ENCODE measurements at regions not wholly inside any gene's neighbourhood (a gene's known extent, or its start where the extent isn't known, plus 50 kb on each side); places are given as distances from the start of the nearest gene placed in this dataset.
A peak's percentile ranks its signal among the peaks of the same experiment; 100 is the strongest.
"Not testable (repeated sequence)": the region's sequence is repeated elsewhere in the genome, so short reads cannot be mapped to it uniquely, and the experiment has no call there.

GRCh38 chr12:67892259-67893021 is 96.8 kb upstream of the IFNG-AS1 start:
- no peak for DNase-seq (ENCODE audit: low read depth in 4 of 4, low spot score in 3 of 4)

DNA sequence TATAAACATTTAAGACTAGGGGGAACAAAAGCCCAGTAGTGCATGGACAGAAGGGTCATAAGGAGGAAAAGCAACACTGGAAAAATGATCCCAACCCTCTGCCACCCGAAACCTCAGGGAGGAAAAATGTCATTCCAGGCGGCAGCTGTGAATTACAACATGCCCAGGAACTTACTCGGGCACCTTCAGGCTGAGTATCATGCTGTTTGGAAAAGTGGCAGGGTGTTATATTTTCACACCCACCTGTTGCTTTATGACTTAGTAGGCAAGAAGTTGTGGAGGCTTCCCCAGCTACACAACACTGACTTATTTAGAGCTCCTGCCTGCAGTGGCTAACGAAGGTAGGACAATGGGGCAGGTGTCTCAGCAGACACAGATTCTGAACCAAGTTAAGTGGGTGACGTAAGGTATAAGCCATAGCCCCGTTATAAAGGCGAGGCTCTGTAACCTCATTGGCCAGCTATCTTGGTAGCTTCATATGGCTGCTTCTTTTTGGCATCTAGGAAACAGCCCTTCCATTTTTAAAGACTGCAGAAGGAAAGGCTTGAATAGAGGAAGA is 96.1 kb upstream of the IFNG-AS1 start:
- DNase-seq (ENCODE audit: low read depth in 4 of 4, low spot score in 3 of 4), result peak in 2 of 4 donors; percentile 23 to 39

DNA sequence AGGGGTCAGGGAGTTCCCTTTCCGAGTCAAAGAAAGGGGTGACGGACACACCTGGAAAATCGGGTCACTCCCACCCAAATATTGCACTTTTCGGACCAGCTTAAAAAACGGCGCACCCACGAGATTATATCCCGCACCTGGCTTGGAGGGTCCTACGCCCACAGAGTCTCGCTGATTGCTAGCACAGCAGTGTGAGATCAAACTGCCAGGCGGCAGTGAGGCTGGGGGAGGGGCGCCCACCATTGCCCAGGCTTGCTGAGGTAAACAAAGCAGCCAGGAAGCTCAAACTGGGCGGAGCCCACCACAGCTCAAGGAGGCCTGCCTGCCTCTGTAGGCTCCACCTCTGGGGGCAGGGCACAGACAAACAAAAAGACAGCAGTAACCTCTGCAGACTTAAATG is 88.8 kb upstream of the IFNG-AS1 start:
- not testable (repeated sequence) for DNase-seq (ENCODE audit: low read depth in 4 of 4, low spot score in 3 of 4)

DNA sequence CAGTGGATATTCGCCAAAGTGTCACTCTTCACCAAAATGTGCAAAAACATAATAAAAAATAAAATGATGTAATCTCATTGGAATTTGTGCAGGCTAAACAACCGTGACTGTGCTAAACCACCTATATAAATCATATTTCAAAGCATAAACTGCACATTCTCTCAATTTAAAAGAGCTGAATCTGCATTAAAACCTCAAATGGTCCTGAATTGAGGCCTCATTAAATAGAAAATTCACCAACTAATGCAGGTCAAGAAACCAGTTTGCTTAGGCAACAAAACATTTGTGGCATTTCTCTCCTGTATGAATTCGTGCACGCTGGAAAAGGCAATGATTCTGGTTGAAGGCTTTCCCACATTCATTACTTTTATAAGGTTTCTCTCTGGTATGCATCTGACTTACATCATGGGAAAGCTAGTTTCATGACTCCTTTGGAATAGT is 80.1 kb upstream of the IFNG-AS1 start:
- no peak for DNase-seq (ENCODE audit: low read depth in 4 of 4, low spot score in 3 of 4)

GRCh38 chr12:67909681-67910080 is 79.6 kb upstream of the IFNG-AS1 start:
- no peak for DNase-seq (ENCODE audit: low read depth in 4 of 4, low spot score in 3 of 4)

GRCh38 chr12:67910360-67911274 is 78.6 kb upstream of the IFNG-AS1 start:
- DNase-seq (ENCODE audit: low read depth in 4 of 4, low spot score in 3 of 4), result no peak

GRCh38 chr12:67911275-67911600 is 78.0 kb upstream of the IFNG-AS1 start:
- no peak for DNase-seq (ENCODE audit: low read depth in 4 of 4, low spot score in 3 of 4)

GRCh38 chr12:67911789-67912188 is 77.5 kb upstream of the IFNG-AS1 start:
- no peak for DNase-seq (ENCODE audit: low read depth in 4 of 4, low spot score in 3 of 4)

DNA sequence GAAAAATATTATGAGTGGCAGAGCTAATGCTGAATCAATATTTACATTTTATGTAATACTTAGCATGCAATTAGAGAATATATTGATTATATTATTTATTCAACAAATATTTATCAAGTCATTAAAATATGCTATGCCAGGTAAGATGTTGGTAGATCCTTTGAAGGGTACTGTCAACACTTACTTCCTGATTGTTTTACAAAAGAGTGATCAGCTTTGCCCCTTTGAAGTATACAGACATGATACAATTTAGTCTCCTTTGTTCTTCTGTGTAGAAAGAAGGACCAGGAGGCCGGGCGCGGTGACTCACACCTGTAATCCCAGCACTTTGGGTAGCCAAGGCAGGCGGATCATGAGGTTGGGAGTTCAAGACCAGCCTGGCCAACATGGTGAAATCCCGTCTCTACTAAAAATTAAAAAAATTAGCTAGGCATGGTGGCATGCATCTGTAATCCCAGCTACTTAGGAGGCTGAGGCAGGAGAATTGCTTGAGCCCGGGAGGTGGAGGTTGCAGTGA is 73.9 kb upstream of the IFNG-AS1 start:
- DNase-seq (ENCODE audit: low read depth in 4 of 4, low spot score in 3 of 4), result no peak

DNA sequence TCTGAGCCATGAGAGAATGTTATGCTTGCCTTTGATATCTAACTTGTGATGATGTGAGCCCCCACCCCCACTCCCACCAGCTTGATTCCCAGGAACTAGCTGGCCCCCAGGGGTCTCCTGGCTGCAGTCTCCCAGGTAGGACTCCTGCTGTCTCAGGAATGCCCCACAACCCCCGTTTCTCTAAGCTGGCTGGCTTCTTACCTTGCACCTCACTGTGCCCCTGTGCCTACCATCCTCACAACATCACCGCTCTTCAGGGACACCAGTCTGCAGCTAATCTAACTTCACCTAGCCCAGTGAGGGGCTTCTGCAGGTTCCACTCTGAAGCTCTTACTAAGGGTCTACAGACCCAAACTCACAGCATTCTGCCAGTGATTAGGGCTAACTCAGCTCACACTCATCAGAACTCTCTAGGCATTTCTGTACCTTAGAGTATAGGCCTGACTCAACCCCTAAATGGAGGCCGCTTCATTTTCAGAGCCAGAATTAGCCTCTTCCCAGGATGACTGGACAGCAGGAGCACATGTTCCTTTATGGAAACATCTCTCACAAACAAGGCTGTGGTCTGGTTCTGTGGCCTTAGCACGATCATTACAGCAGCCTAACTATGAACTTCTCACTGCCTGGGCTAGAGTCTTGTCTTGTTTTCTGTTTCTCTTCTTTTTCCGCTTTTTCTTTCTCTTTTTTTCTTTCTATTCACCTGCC is 72.8 kb upstream of the IFNG-AS1 start:
- DNase-seq (ENCODE audit: low read depth in 4 of 4, low spot score in 3 of 4), result no peak

DNA sequence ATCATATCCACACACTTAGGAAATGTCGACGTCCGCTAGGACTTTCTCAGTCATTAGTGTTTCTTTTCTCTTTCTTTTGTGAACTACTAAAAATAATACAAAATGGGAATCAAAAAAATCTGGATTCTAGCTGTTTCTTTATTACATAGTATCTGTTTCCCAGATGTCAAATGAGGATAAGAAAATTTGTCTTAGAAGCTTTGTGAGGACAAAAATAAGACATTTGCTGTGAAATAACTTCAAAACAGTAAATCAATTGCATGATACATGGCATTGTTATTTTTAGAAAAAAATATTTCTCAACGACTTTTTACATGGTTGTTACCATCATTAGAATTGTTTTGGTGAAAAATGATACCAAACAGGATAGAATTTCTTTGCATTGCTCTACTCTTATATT is 71.4 kb upstream of the IFNG-AS1 start:
- DNase-seq (ENCODE audit: low read depth in 4 of 4, low spot score in 3 of 4), result no peak

DNA sequence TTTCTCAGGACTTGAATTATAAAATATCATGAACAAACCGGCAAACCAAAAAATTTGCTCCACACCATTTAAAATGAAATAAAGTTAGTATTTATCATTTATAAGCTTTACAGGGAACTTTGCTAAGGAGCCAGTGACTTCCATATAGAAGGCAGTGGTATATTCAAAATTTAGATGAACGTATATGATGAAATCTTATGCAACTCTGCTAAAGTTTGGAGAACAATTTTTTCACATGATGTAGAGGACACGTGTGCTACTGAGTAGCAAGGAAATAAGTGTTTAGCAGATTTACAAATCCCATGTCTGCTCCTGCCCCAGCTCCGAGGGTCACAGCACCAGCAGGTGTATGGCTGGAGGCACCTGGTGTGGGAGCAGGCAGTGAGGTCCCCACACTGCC is 70.8 kb upstream of the IFNG-AS1 start:
- no peak for DNase-seq (ENCODE audit: low read depth in 4 of 4, low spot score in 3 of 4)

GRCh38 chr12:67919406-67919805 is 69.8 kb upstream of the IFNG-AS1 start:
- no peak for DNase-seq (ENCODE audit: low read depth in 4 of 4, low spot score in 3 of 4)

DNA sequence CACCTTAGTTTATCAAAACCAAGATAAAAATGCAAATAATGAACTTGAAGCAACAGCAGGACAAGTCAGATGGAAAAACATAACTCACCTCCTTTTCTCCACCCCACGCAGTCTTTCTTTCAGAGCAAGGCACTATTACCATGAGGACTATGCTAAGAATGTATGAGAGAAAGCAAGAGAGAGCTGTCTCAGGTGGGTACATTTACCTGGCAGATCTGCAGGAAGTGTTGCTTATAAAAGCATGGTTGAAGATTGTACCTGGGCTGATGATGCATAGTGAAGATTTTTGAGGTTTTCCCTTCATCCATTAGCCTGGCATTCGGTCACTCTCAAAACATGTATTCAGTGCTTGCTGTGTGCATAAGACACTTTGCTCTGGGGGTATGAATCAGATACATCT is 68.8 kb upstream of the IFNG-AS1 start:
- DNase-seq (ENCODE audit: low read depth in 4 of 4, low spot score in 3 of 4), result no peak

GRCh38 chr12:67921286-67921685 is 68.0 kb upstream of the IFNG-AS1 start:
- DNase-seq (ENCODE audit: low read depth in 4 of 4, low spot score in 3 of 4), result no peak

- peak in 3 of 4 donors; percentile 10 to 39 (median 26) for DNase-seq (ENCODE audit: low read depth in 4 of 4, low spot score in 3 of 4)
These were observed 67.0 kb upstream of the IFNG-AS1 start for GRCh38 chr12:67922245-67922644.

- no peak for DNase-seq (ENCODE audit: low read depth in 4 of 4, low spot score in 3 of 4)
These were observed 64.2 kb upstream of the IFNG-AS1 start for GRCh38 chr12:67925077-67925476.

DNA sequence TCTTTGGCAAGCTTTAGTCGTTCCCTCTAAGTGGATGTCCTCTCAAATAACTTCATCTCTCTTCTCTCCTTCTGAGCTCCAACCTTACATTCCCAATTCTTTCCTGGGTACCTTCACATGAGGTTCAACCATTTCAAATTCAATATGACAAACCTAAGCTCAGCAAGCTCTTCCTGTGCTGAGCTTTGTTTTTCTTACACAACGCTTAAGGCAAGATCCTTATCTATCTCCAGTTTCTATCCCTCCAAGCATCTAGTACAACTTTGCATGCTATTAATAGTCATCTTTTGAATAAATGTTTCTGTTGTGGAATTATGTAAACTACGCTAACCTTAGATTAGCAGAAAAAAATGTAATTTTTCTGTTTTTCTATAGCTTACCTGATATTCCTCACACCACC is 63.7 kb upstream of the IFNG-AS1 start:
- no peak for DNase-seq (ENCODE audit: low read depth in 4 of 4, low spot score in 3 of 4)

GRCh38 chr12:67926063-67926462 is 63.2 kb upstream of the IFNG-AS1 start:
- DNase-seq (ENCODE audit: low read depth in 4 of 4, low spot score in 3 of 4), result no peak

GRCh38 chr12:67927324-67927723 is 61.9 kb upstream of the IFNG-AS1 start:
- DNase-seq (ENCODE audit: low read depth in 4 of 4, low spot score in 3 of 4), result peak in 1 of 4 donors; percentile 6

DNA sequence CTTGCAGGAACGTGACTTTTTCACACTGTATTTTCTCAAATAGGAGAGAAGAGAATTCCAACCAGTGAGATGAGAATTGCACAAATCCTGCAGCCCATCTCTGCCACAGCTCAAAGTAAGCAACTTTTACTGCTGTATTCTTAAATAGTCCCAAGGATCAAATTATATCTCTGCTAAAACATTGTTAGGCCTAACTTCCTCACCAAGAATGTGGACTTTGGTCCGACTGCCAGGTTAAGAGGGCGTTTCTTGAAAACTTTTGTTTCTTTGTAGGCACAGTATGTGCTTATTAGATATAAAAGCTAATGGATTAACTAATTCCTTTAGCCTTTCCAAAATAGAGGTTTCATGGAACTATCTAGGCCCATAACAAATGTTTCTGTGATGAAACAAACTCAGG is 61.4 kb upstream of the IFNG-AS1 start:
- DNase-seq (ENCODE audit: low read depth in 4 of 4, low spot score in 3 of 4), result no peak
